ENCODE measurements at regions not wholly inside any gene's neighbourhood (a gene's known extent, or its start where the extent isn't known, plus 50 kb on each side); places are given as distances from the start of the nearest gene placed in this dataset.

GRCh38 chr10:83706952-83707582 lies 432.2 kb upstream of the GHITM start:
- Histone ChIP-seq H2AFZ (ENCODE audit: low read length) (no peak overlapping the region), H4K20me1 (ENCODE audit: insufficient read depth, low read depth, low read length) (no peaks in the 10 kb centered on the region), H3K36me3 (ENCODE audit: insufficient read depth, low read length) (no peaks in the 10 kb centered on the region), H3K4me2 (ENCODE audit: low read depth, low read length, poor library complexity, severe bottlenecking) (no peak overlapping the region), H3K27ac (ENCODE audit: low read length) (no peak overlapping the region), H3K4me3 (ENCODE audit: low read length) (no peak overlapping the region), H3K9me2 (replicated peaks; ENCODE audit: insufficient read depth, low read length) (no peaks in the 10 kb centered on the region), H3K9ac (ENCODE audit: low read length) (no peak overlapping the region), H3K4me1 (ENCODE audit: low read length) (no peaks in the 10 kb centered on the region), H3K27me3 (ENCODE audit: low read length) (no peaks in the 10 kb centered on the region), H3K79me2 (ENCODE audit: low read length) (no peaks in the 10 kb centered on the region), H3K9me3 (ENCODE audit: low read length) (no peaks in the 10 kb centered on the region)
- DNase-seq: no peak

DNA sequence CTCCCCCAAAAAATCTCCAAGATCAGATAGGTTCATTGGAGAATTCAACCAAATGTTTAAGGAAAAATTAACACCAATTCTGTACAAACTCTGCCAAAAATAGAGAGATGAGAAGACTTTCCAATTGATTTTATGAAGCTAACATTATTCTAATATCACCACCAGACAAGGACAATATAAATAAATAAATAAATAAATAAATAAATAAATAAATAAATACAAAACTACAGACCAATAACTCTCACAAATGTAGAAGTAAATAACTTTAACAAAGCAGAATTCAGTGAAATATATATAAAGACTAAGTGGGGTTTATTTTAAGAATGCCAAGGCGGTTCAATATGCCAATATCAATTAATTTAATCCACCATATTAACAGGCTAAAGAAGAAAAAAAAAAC lies 425.9 kb upstream of the GHITM start:
- H3K9me2 ChIP-seq (replicated peaks; ENCODE audit: insufficient read depth, low read length): no peaks in the 10 kb centered on the region
- H3K36me3 ChIP-seq (ENCODE audit: insufficient read depth, low read length): no peaks in the 10 kb centered on the region
- no peaks in the 10 kb centered on the region for H3K4me1 ChIP-seq (ENCODE audit: low read length)
- no peak overlapping the region for H3K4me2 ChIP-seq (ENCODE audit: low read depth, low read length, poor library complexity, severe bottlenecking)
- no peaks in the 10 kb centered on the region for H4K20me1 ChIP-seq (ENCODE audit: insufficient read depth, low read depth, low read length)
- DNase-seq: no peak
- no peaks in the 10 kb centered on the region for H3K9me3 ChIP-seq (ENCODE audit: low read length)
- no peak overlapping the region for H3K9ac ChIP-seq (ENCODE audit: low read length)
- H3K27me3 ChIP-seq (ENCODE audit: low read length): no peaks in the 10 kb centered on the region
- no peaks in the 10 kb centered on the region for H3K79me2 ChIP-seq (ENCODE audit: low read length)
- H3K27ac ChIP-seq (ENCODE audit: low read length): no peak overlapping the region
- no peak overlapping the region for H3K4me3 ChIP-seq (ENCODE audit: low read length)
- H2AFZ ChIP-seq (ENCODE audit: low read length): no peak overlapping the region

DNA sequence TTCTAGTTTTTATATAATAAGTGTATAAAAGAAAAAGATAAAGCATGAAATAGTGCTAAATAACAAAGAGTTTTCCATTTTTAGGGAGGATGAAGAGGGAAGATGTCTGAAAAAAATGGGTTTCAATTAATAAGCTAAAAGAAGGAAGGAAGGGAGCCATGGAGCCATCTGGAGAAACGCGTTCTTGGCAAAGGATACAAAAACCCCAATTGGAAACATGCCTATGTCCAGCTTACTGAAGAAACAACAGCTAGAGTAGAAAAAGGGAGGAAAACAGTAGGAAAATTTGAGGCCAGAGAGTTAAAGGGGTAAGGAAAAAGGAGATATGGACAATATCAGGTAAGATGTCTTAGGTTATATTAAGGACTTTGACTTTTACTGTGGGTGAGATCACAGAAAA lies 416.2 kb upstream of the GHITM start:
- H3K9me3 ChIP-seq (ENCODE audit: low read length): no peaks in the 10 kb centered on the region
- no peak overlapping the region for H3K9ac ChIP-seq (ENCODE audit: low read length)
- H4K20me1 ChIP-seq (ENCODE audit: insufficient read depth, low read depth, low read length): no peaks in the 10 kb centered on the region
- H3K27ac ChIP-seq (ENCODE audit: low read length): no peak overlapping the region
- H3K4me3 ChIP-seq (ENCODE audit: low read length): no peak overlapping the region
- no peaks in the 10 kb centered on the region for H3K4me1 ChIP-seq (ENCODE audit: low read length)
- no peaks in the 10 kb centered on the region for H3K36me3 ChIP-seq (ENCODE audit: insufficient read depth, low read length)
- no peaks in the 10 kb centered on the region for H3K9me2 ChIP-seq (replicated peaks; ENCODE audit: insufficient read depth, low read length)
- no peak overlapping the region for H2AFZ ChIP-seq (ENCODE audit: low read length)
- DNase-seq: no peak
- no peaks in the 10 kb centered on the region for H3K79me2 ChIP-seq (ENCODE audit: low read length)
- no peaks in the 10 kb centered on the region for H3K27me3 ChIP-seq (ENCODE audit: low read length)
- no peak overlapping the region for H3K4me2 ChIP-seq (ENCODE audit: low read depth, low read length, poor library complexity, severe bottlenecking)

DNA sequence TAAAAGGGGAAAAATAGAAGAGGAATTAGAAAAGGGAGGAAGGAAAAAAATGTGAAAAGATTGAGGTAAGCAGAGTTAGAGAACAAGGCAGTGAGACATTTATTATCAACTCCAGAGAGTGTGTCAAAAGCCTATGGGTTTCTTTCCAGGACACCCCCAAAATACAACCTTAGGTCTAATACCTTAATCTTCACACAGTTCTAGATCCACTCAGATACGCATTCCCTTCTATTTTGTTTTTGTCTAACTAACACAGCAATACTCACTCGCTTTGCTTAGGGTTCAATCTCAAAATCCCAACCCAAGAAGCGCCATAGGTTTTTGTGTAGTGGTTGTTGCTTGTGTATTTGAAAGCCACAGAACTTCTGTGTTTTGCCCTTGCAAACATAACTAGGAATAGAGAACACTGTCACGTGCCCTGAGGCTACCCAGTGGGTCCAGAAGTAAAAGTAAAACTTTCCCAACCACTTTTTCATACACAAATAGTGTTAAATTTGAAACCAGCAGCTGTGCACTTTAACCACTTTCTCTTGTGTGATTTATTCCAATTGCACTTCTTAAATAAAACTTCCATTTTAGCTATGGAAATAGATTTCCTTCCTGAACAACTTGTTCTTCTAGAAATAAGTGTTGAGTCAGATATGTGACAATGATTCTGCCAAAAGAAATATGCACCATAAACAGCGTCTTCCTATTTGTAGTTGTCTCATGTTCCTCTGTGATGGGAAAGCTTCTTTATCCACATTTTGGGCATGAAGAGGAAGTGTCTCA lies 414.7 kb upstream of the GHITM start:
- no peak overlapping the region for H3K27ac ChIP-seq (ENCODE audit: low read length)
- H3K27me3 ChIP-seq (ENCODE audit: low read length): no peaks in the 10 kb centered on the region
- no peaks in the 10 kb centered on the region for H3K4me1 ChIP-seq (ENCODE audit: low read length)
- no peaks in the 10 kb centered on the region for H3K79me2 ChIP-seq (ENCODE audit: low read length)
- no peaks in the 10 kb centered on the region for H3K9me2 ChIP-seq (replicated peaks; ENCODE audit: insufficient read depth, low read length)
- no peak overlapping the region for H3K4me2 ChIP-seq (ENCODE audit: low read depth, low read length, poor library complexity, severe bottlenecking)
- DNase-seq: no peak
- no peak overlapping the region for H2AFZ ChIP-seq (ENCODE audit: low read length)
- H3K9ac ChIP-seq (ENCODE audit: low read length): no peak overlapping the region
- H4K20me1 ChIP-seq (ENCODE audit: insufficient read depth, low read depth, low read length): no peaks in the 10 kb centered on the region
- H3K36me3 ChIP-seq (ENCODE audit: insufficient read depth, low read length): no peaks in the 10 kb centered on the region
- no peak overlapping the region for H3K4me3 ChIP-seq (ENCODE audit: low read length)
- H3K9me3 ChIP-seq (ENCODE audit: low read length): no peaks in the 10 kb centered on the region

GRCh38 chr10:83725567-83725966 lies 413.7 kb upstream of the GHITM start:
- Histone ChIP-seq H3K9ac (ENCODE audit: low read length) (no peak overlapping the region), H3K36me3 (ENCODE audit: insufficient read depth, low read length) (no peaks in the 10 kb centered on the region), H3K4me3 (ENCODE audit: low read length) (no peak overlapping the region), H2AFZ (ENCODE audit: low read length) (no peak overlapping the region), H3K9me3 (ENCODE audit: low read length) (no peaks in the 10 kb centered on the region), H3K4me2 (ENCODE audit: low read depth, low read length, poor library complexity, severe bottlenecking) (no peak overlapping the region), H3K27me3 (ENCODE audit: low read length) (no peaks in the 10 kb centered on the region), H3K79me2 (ENCODE audit: low read length) (no peaks in the 10 kb centered on the region), H3K4me1 (ENCODE audit: low read length) (no peaks in the 10 kb centered on the region), H4K20me1 (ENCODE audit: insufficient read depth, low read depth, low read length) (no peaks in the 10 kb centered on the region), H3K27ac (ENCODE audit: low read length) (no peak overlapping the region), H3K9me2 (replicated peaks; ENCODE audit: insufficient read depth, low read length) (no peaks in the 10 kb centered on the region)
- DNase-seq: no peak

DNA sequence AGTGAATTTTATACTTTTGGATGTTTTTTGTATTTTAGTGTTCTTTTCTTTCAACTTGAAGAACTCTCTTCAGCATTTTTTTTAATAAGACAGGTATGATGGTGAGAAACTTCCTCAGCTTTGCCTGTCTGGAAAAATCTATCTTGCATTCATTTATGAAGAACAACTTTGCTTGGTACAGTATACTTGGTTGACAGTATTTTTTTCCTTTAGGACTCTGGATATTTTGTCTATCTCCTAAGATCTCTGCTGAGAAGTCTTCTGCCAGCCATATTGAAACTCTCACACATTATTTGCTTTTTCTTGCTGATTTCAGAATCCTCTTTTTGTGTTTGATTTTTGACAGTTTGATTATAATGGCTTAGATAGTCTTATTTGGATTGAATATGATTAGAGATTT lies 405.0 kb upstream of the GHITM start:
- Histone ChIP-seq H3K36me3 (ENCODE audit: insufficient read depth, low read length) (no peaks in the 10 kb centered on the region), H3K4me3 (ENCODE audit: low read length) (no peak overlapping the region), H4K20me1 (ENCODE audit: insufficient read depth, low read depth, low read length) (no peaks in the 10 kb centered on the region), H3K4me2 (ENCODE audit: low read depth, low read length, poor library complexity, severe bottlenecking) (no peak overlapping the region), H3K9me3 (ENCODE audit: low read length) (no peaks in the 10 kb centered on the region), H2AFZ (ENCODE audit: low read length) (no peak overlapping the region), H3K9me2 (replicated peaks; ENCODE audit: insufficient read depth, low read length) (no peaks in the 10 kb centered on the region), H3K79me2 (ENCODE audit: low read length) (no peaks in the 10 kb centered on the region), H3K4me1 (ENCODE audit: low read length) (no peaks in the 10 kb centered on the region), H3K9ac (ENCODE audit: low read length) (no peak overlapping the region), H3K27me3 (ENCODE audit: low read length) (no peaks in the 10 kb centered on the region), H3K27ac (ENCODE audit: low read length) (no peak overlapping the region)
- DNase-seq: no peak

- no peak overlapping the region for H3K9ac ChIP-seq (ENCODE audit: low read length)
- H3K4me1 ChIP-seq (ENCODE audit: low read length): no peaks in the 10 kb centered on the region
- no peak overlapping the region for H3K27ac ChIP-seq (ENCODE audit: low read length)
- no peak overlapping the region for H3K4me2 ChIP-seq (ENCODE audit: low read depth, low read length, poor library complexity, severe bottlenecking)
- no peak overlapping the region for H3K4me3 ChIP-seq (ENCODE audit: low read length)
- H3K9me3 ChIP-seq (ENCODE audit: low read length): no peaks in the 10 kb centered on the region
- no peaks in the 10 kb centered on the region for H3K79me2 ChIP-seq (ENCODE audit: low read length)
- H3K36me3 ChIP-seq (ENCODE audit: insufficient read depth, low read length): no peaks in the 10 kb centered on the region
- no peaks in the 10 kb centered on the region for H4K20me1 ChIP-seq (ENCODE audit: insufficient read depth, low read depth, low read length)
- no peak for DNase-seq
- no peak overlapping the region for H2AFZ ChIP-seq (ENCODE audit: low read length)
- H3K27me3 ChIP-seq (ENCODE audit: low read length): no peaks in the 10 kb centered on the region
- no peaks in the 10 kb centered on the region for H3K9me2 ChIP-seq (replicated peaks; ENCODE audit: insufficient read depth, low read length)
These were observed 403.3 kb upstream of the GHITM start for GRCh38 chr10:83736008-83736407.

GRCh38 chr10:83750604-83751003 lies 388.7 kb upstream of the GHITM start:
- Histone ChIP-seq H3K79me2 (ENCODE audit: low read length) (no peaks in the 10 kb centered on the region), H3K9ac (ENCODE audit: low read length) (no peak overlapping the region), H3K4me2 (ENCODE audit: low read depth, low read length, poor library complexity, severe bottlenecking) (no peak overlapping the region), H3K27me3 (ENCODE audit: low read length) (no peaks in the 10 kb centered on the region), H3K4me1 (ENCODE audit: low read length) (no peaks in the 10 kb centered on the region), H3K4me3 (ENCODE audit: low read length) (no peak overlapping the region), H2AFZ (ENCODE audit: low read length) (no peak overlapping the region), H4K20me1 (ENCODE audit: insufficient read depth, low read depth, low read length) (no peaks in the 10 kb centered on the region), H3K27ac (ENCODE audit: low read length) (no peak overlapping the region), H3K36me3 (ENCODE audit: insufficient read depth, low read length) (no peaks in the 10 kb centered on the region), H3K9me2 (replicated peaks; ENCODE audit: insufficient read depth, low read length) (no peaks in the 10 kb centered on the region), H3K9me3 (ENCODE audit: low read length) (no peaks in the 10 kb centered on the region)
- no peak for DNase-seq
